Smooth muscle cell (in vitro differentiated cells): ENCODE measurements at regions not wholly inside any gene's neighbourhood (a gene's known extent, or its start where the extent isn't known, plus 50 kb on each side); places are given as distances from the start of the nearest gene placed in this dataset.

Experiments used
- DNase-seq: peaks from one replicate; lab custom pipeline; 2025; ENCODE audit not compliant: unreplicated experiment; lab: John Stamatoyannopoulos, UW
- H2AFZ ChIP-seq: fragments of 200-600 bp; sonication (generic); 2 replicates; pipeline ENCODE4 v1.6.0; 2016; ENCODE audit warnings: antibody characterized with exemption, low read depth, mild to moderate bottlenecking
- H3F3A ChIP-seq: fragments of 200-600 bp; sonication (generic); 2 replicates; pipeline ENCODE4 v1.6.0; 2017; ENCODE audit warnings: antibody characterized with exemption, low read depth
- H3K27ac ChIP-seq: fragments of 200-600 bp; sonication (generic); 2 replicates; pipeline ENCODE4 v1.5.1; 2016; ENCODE audit warnings: low read depth, mild to moderate bottlenecking
- H3K27me3 ChIP-seq: fragments of 200-600 bp; sonication (generic); 2 replicates; pipeline ENCODE4 v1.6.1; 2016; ENCODE audit warnings: low read depth, mild to moderate bottlenecking
- H3K36me3 ChIP-seq: fragments of 200-600 bp; sonication (generic); 2 replicates; pipeline ENCODE4 v1.5.1; 2016; ENCODE audit warnings: low read depth
- H3K4me1 ChIP-seq: fragments of 200-600 bp; sonication (generic); 2 replicates; pipeline ENCODE4 v1.5.1; 2016; ENCODE audit warnings: low read depth
- H3K4me2 ChIP-seq: fragments of 200-600 bp; sonication (generic); 2 replicates; pipeline ENCODE4 v1.6.0; 2016; ENCODE audit warnings: mild to moderate bottlenecking
- H3K4me3 ChIP-seq: fragments of 200-600 bp; sonication (generic); 2 replicates; pipeline ENCODE4 v1.5.1; 2016; ENCODE audit warnings: mild to moderate bottlenecking
- H3K79me2 ChIP-seq: fragments of 200-600 bp; sonication (generic); 2 replicates; pipeline ENCODE4 v1.6.0; 2016; ENCODE audit warnings: low read depth, mild to moderate bottlenecking
- H3K9ac ChIP-seq: fragments of 200-600 bp; sonication (generic); 2 replicates; pipeline ENCODE4 v1.6.0; 2016; ENCODE audit warnings: low read depth
- H3K9me3 ChIP-seq: fragments of 200-600 bp; sonication (generic); replicated peaks from 2 replicates; pipeline ENCODE4 v1.5.1; 2016; ENCODE audit warnings: low read depth
- H4K20me1 ChIP-seq: fragments of 200-600 bp; sonication (generic); 2 replicates; pipeline ENCODE4 v1.6.0; 2016; ENCODE audit warnings: low read depth
- CTCF ChIP-seq: fragments of 200-600 bp; sonication (generic); IDR thresholded peaks from 2 replicates; pipeline ENCODE4 v1.5.1; 2017; ENCODE audit warnings: borderline replicate concordance, mild to moderate bottlenecking, antibody characterized with exemption; ENCODE audit not compliant: insufficient read depth, poor library complexity, severe bottlenecking
- WGBS: methylation state at CpG from one replicate; pipeline ENCODE4 v1.1.7; 2016; ENCODE audit warnings: low lambda C conversion rate; 5-methylcytosine and 5-hydroxymethylcytosine counted together

GRCh38 chr21:35940074-35940927 is 120.0 kb downstream of the SETD4 start:
- Histone ChIP-seq H3K27me3 (no peaks in the 10 kb centered on the region), H3K79me2 (no peaks in the 10 kb centered on the region), H2AFZ (peak overlapping the region; percentile 31), H3K9me3 (no peaks in the 10 kb centered on the region), H3K4me2 (peak overlapping the region; percentile 56), H3K4me1 (peaks cover 5% of the 10 kb centered on the region), H3K9ac (no peak overlapping the region), H3K36me3 (no peaks in the 10 kb centered on the region), H3F3A (no peaks in the 10 kb centered on the region), H3K27ac (no peak overlapping the region), H4K20me1 (no peaks in the 10 kb centered on the region), H3K4me3 (no peak overlapping the region)
- TF ChIP-seq CTCF: peak; percentile 68
- DNase-seq: no peak
- 28% methylated on average over 11 of the region's 11 CpGs for WGBS

GRCh38 chr21:35938446-35938845 is 121.9 kb downstream of the SETD4 start:
- Histone ChIP-seq H3K9me3 (no peaks in the 10 kb centered on the region), H3K79me2 (no peaks in the 10 kb centered on the region), H4K20me1 (no peaks in the 10 kb centered on the region), H3K4me1 (peaks cover 5% of the 10 kb centered on the region), H3K36me3 (no peaks in the 10 kb centered on the region), H3K27ac (no peak overlapping the region), H3K4me2 (no peak overlapping the region), H2AFZ (no peak overlapping the region), H3F3A (peaks cover 6% of the 10 kb centered on the region), H3K9ac (no peak overlapping the region), H3K27me3 (no peaks in the 10 kb centered on the region), H3K4me3 (no peak overlapping the region)
- 97% methylated on average over 2 of the region's 2 CpGs for WGBS
- no peak for DNase-seq
- TF ChIP-seq CTCF: no peak

- H4K20me1 ChIP-seq: no peaks in the 10 kb centered on the region
Measured at GRCh38 chr21:35933466-35933865, 126.9 kb downstream of the SETD4 start.

More at GRCh38 chr21:35933466-35933865, 126.9 kb downstream of the SETD4 start:
- H3K4me3 ChIP-seq: no peak overlapping the region
- no peak overlapping the region for H2AFZ ChIP-seq
- peak overlapping the region; percentile 73 for H3K4me2 ChIP-seq
- no peak for DNase-seq
- H3K4me1 ChIP-seq: peaks cover 2% of the 10 kb centered on the region
- no peaks in the 10 kb centered on the region for H3K9me3 ChIP-seq
- TF ChIP-seq CTCF: peak; percentile 43
- H3K36me3 ChIP-seq: no peaks in the 10 kb centered on the region
- no peak overlapping the region for H3K9ac ChIP-seq
- H3F3A ChIP-seq: peaks cover 21% of the 10 kb centered on the region
- no peaks in the 10 kb centered on the region for H3K27me3 ChIP-seq
- 1% methylated on average over 3 of the region's 3 CpGs for WGBS
- no peaks in the 10 kb centered on the region for H3K79me2 ChIP-seq
- peak overlapping the region; percentile 84 for H3K27ac ChIP-seq
